ENCODE measurements at regions not wholly inside any gene's neighbourhood (a gene's known extent, or its start where the extent isn't known, plus 50 kb on each side); places are given as distances from the start of the nearest gene placed in this dataset.

GRCh38 chr3:182220013-182220412, 508.3 kb downstream of the SOX2 start:
- DNase-seq (ENCODE audit: low spot score): no peak

GRCh38 chr3:182220471-182220870, 508.7 kb downstream of the SOX2 start:
- no peak for DNase-seq (ENCODE audit: low spot score)

GRCh38 chr3:182226995-182227394, 515.3 kb downstream of the SOX2 start:
- no peak for DNase-seq (ENCODE audit: low spot score)

- DNase-seq (ENCODE audit: low spot score): no peak
These were observed 521.7 kb downstream of the SOX2 start for GRCh38 chr3:182233405-182233804.

- DNase-seq (ENCODE audit: low spot score): no peak
These were observed 522.2 kb downstream of the SOX2 start for GRCh38 chr3:182233957-182234356.

GRCh38 chr3:182234881-182235280, 523.2 kb downstream of the SOX2 start:
- DNase-seq (ENCODE audit: low spot score): no peak

GRCh38 chr3:182235504-182235903, 523.8 kb downstream of the SOX2 start:
- no peak for DNase-seq (ENCODE audit: low spot score)

- DNase-seq (ENCODE audit: low spot score): no peak
These were observed 526.4 kb downstream of the SOX2 start for GRCh38 chr3:182238126-182238525.

GRCh38 chr3:182239316-182239715, 527.6 kb downstream of the SOX2 start:
- DNase-seq (ENCODE audit: low spot score): no peak

- DNase-seq (ENCODE audit: low spot score): no peak
These were observed 528.7 kb downstream of the SOX2 start for GRCh38 chr3:182240474-182240873.

- DNase-seq (ENCODE audit: low spot score): no peak
These were observed 529.6 kb downstream of the SOX2 start for GRCh38 chr3:182241196-182241765.

- no peak for DNase-seq (ENCODE audit: low spot score)
These were observed 530.2 kb downstream of the SOX2 start for GRCh38 chr3:182241766-182242488.

GRCh38 chr3:182242489-182242942, 530.8 kb downstream of the SOX2 start:
- DNase-seq (ENCODE audit: low spot score): no peak

GRCh38 chr3:182243625-182244024, 531.9 kb downstream of the SOX2 start:
- DNase-seq (ENCODE audit: low spot score): no peak

- no peak for DNase-seq (ENCODE audit: low spot score)
These were observed 532.7 kb downstream of the SOX2 start for GRCh38 chr3:182244222-182244971.

- no peak for DNase-seq (ENCODE audit: low spot score)
These were observed 533.3 kb downstream of the SOX2 start for GRCh38 chr3:182245059-182245458.

GRCh38 chr3:182246870-182247269, 535.1 kb downstream of the SOX2 start:
- no peak for DNase-seq (ENCODE audit: low spot score)

GRCh38 chr3:182248349-182248880, 536.7 kb downstream of the SOX2 start:
- DNase-seq (ENCODE audit: low spot score): no peak

GRCh38 chr3:182252802-182253201, 540.5 kb upstream of the ATP11B start:
- DNase-seq (ENCODE audit: low spot score): no peak

GRCh38 chr3:182255158-182255557, 538.1 kb upstream of the ATP11B start:
- DNase-seq (ENCODE audit: low spot score): no peak

GRCh38 chr3:182257361-182257760, 535.9 kb upstream of the ATP11B start:
- DNase-seq (ENCODE audit: low spot score): no peak

GRCh38 chr3:182258538-182259177, 534.6 kb upstream of the ATP11B start:
- no peak for DNase-seq (ENCODE audit: low spot score)

Measured in left forelimb (tissue), 1 donor.